Activated T-helper 1 cell treated with anti-CD3 and anti-CD28 coated beads, Interleukin-12 subunit alpha, Interleukin-12 subunit beta, Interleukin-2, Interleukin-4 antibody, amounts not matched to agents 30 ng/mL and 10 ng/mL and 1 ng/mL, durations not matched to agents 14 hours and 24 hours and 36 hours (primary cell): ENCODE measurements at regions not wholly inside any gene's neighbourhood (a gene's known extent, or its start where the extent isn't known, plus 50 kb on each side); places are given as distances from the start of the nearest gene placed in this dataset.
"Not testable (repeated sequence)": the region's sequence is repeated elsewhere in the genome, so short reads cannot be mapped to it uniquely, and the experiment has no call there.

Experiments used
- DNase-seq: peaks from one replicate; pipeline ENCODE4 v3.0.0; 2021; ENCODE audit warnings: low spot score
- H3K27ac Mint-ChIP-seq: one replicate; pipeline ENCODE4 v1.8.0; 2021; ENCODE audit warnings: mild to moderate bottlenecking, mixed read lengths
- H3K27me3 Mint-ChIP-seq: one replicate; pipeline ENCODE4 v1.8.0; 2022; ENCODE audit warnings: mild to moderate bottlenecking, moderate library complexity, mixed read lengths; ENCODE audit not compliant: insufficient read depth
- H3K36me3 Mint-ChIP-seq: one replicate; pipeline ENCODE4 v1.8.0; 2021; ENCODE audit warnings: low read depth, mixed read lengths
- H3K4me1 Mint-ChIP-seq: one replicate; pipeline ENCODE4 v1.8.0; 2021; ENCODE audit warnings: low read depth, mixed read lengths
- H3K4me3 Mint-ChIP-seq: one replicate; pipeline ENCODE4 v1.8.0; 2021; ENCODE audit warnings: mild to moderate bottlenecking, moderate library complexity, mixed read lengths
- H3K9me3 Mint-ChIP-seq: one replicate; pipeline ENCODE4 v1.8.0; 2021; ENCODE audit warnings: mixed read lengths
- intact Hi-C: fragments of 100-400 bp; cut with micrococcal nuclease; formaldehyde crosslinking; loops from one replicate; pipeline ENCODE4 v1.15.1; 2024

- H3K27me3 Mint-ChIP-seq, intact Hi-C loops: not testable (repeated sequence)
These were observed 1280.7 kb upstream of the SEL1L start for GRCh38 chr14:82814339-82814738.

DNA sequence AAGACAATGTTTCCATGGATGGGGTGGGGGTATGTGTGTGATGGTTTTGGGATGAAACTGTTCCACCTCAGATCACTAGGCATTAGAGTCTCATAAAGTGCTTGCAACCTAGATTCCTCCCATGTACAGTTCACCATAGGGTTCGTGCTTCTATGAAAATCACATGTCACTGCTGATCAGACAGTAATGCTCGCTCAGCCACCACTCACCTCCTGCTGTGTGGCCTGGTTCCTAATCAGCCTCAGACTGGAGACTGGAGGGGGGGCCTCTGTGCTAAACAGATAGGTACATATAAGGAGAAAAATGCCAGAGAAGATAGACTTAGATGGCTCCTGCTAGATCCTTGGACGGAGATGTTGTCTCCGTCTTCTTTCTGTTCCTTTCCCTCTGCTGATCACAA is 1296.9 kb upstream of the SEL1L start:
- H3K4me1 Mint-ChIP-seq, result no peaks in the 10 kb centered on the region
- no peak overlapping the region for H3K27ac Mint-ChIP-seq
- H3K4me3 Mint-ChIP-seq, result no peak overlapping the region
- DNase-seq, result no peak
- intact Hi-C loops, result no loop called here
- no peaks in the 10 kb centered on the region for H3K36me3 Mint-ChIP-seq
- H3K9me3 Mint-ChIP-seq, result peaks cover 4% of the 10 kb centered on the region
- H3K27me3 Mint-ChIP-seq, result no peaks in the 10 kb centered on the region

More at GRCh38 chr14:82814339-82814738, 1280.7 kb upstream of the SEL1L start:
- not testable (repeated sequence) for H3K4me1 Mint-ChIP-seq, H3K4me3 Mint-ChIP-seq, H3K9me3 Mint-ChIP-seq, DNase-seq, H3K36me3 Mint-ChIP-seq, H3K27ac Mint-ChIP-seq

GRCh38 chr14:82836256-82836950 is 1302.8 kb upstream of the SEL1L start:
- no peaks in the 10 kb centered on the region for H3K4me1 Mint-ChIP-seq
- no peaks in the 10 kb centered on the region for H3K36me3 Mint-ChIP-seq
- H3K4me3 Mint-ChIP-seq, result no peak overlapping the region
- H3K27me3 Mint-ChIP-seq, result no peaks in the 10 kb centered on the region
- no peak for DNase-seq
- intact Hi-C loops, result no loop called here
- no peaks in the 10 kb centered on the region for H3K9me3 Mint-ChIP-seq
- no peak overlapping the region for H3K27ac Mint-ChIP-seq

DNA sequence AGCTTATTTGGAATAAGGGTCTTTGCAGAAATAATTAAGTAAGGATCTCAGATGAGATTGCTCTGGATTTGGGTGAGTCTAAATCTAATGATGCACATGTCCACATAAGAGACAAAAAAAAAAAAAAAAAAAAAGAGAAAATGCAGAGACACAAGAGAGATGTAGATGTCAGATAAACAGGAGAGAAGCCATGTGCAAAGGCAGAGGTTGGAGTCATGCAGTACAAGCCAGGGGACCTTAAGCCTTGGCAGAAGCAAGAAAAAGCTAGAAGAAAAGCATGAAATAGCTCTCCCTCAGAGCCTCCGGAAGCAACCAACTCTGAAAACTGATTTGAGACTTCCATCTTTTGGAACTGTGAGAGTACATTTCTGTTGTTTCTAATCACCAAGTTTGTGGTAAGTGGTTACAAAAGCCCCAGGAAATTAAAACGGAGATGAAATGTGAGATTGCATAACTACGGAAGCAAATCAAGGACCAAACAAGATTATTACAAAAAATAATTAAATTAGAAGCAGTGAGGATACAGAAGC is 1304.0 kb upstream of the SEL1L start:
- intact Hi-C loops, result no loop called here
- no peaks in the 10 kb centered on the region for H3K4me1 Mint-ChIP-seq
- H3K27me3 Mint-ChIP-seq, result no peaks in the 10 kb centered on the region
- no peaks in the 10 kb centered on the region for H3K9me3 Mint-ChIP-seq
- no peak for DNase-seq
- no peaks in the 10 kb centered on the region for H3K36me3 Mint-ChIP-seq
- H3K4me3 Mint-ChIP-seq, result no peak overlapping the region
- H3K27ac Mint-ChIP-seq, result no peak overlapping the region

- DNase-seq, result no peak
- Mint-ChIP-seq H3K4me3 (no peak overlapping the region), H3K27ac (no peak overlapping the region), H3K4me1 (no peaks in the 10 kb centered on the region), H3K36me3 (no peaks in the 10 kb centered on the region), H3K27me3 (no peaks in the 10 kb centered on the region), H3K9me3 (peaks cover 10% of the 10 kb centered on the region)
- intact Hi-C loops, result no loop called here
These were observed 1316.9 kb upstream of the SEL1L start for GRCh38 chr14:82850576-82850975.

DNA sequence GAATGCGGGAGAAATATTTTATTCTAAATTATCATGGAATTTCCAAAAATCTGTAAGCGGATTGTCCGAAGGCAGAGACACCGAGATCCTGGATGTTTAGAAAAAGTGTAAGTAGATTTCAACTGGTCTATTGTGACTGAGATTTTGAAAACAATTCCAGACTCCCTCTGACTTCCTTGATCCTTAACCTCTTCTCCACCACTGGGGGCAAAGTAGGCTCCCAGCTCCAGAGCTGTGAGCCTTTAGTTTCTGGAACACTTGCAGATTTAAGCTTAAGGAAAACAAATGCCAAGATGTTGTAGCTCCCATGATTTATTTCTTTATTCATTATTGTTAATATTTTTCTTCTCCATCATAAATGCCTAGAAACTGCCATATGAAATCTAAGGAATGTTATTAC is 1320.5 kb upstream of the SEL1L start:
- no peaks in the 10 kb centered on the region for H3K36me3 Mint-ChIP-seq
- H3K4me3 Mint-ChIP-seq, result no peak overlapping the region
- no peaks in the 10 kb centered on the region for H3K27me3 Mint-ChIP-seq
- H3K4me1 Mint-ChIP-seq, result no peaks in the 10 kb centered on the region
- H3K9me3 Mint-ChIP-seq, result peaks cover 7% of the 10 kb centered on the region
- intact Hi-C loops, result no loop called here
- DNase-seq, result no peak
- no peak overlapping the region for H3K27ac Mint-ChIP-seq

GRCh38 chr14:82854901-82855300 is 1321.2 kb upstream of the SEL1L start:
- Mint-ChIP-seq H3K4me1 (no peaks in the 10 kb centered on the region), H3K9me3 (peaks cover 3% of the 10 kb centered on the region), H3K27me3 (no peaks in the 10 kb centered on the region), H3K27ac (no peak overlapping the region), H3K4me3 (no peak overlapping the region), H3K36me3 (no peaks in the 10 kb centered on the region)
- DNase-seq, result no peak
- intact Hi-C loops, result no loop called here

DNA sequence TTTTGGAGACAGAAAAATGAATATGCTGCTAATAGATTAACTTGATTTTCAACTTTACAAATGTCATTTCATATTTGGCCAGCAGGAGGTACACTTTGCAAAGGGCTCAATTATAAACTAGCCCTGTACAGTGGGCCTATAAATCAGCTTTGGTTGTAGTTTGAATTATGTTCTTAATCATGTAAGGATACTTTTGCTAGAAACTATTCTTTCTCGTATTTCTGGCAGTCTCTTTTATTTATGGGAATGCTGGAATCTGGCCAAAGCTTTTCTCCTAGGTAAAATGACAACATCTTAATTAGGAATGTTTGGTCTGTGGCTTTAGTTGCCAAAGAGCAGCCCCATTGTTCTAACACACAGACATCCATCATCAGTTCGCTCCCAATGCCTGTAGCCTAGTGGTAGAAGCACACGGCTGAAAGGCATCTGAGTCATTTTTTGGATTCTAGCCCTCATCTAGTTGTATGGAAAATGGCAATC is 1322.3 kb upstream of the SEL1L start:
- intact Hi-C loops, result no loop called here
- Mint-ChIP-seq H3K9me3 (no peaks in the 10 kb centered on the region), H3K27me3 (no peaks in the 10 kb centered on the region), H3K36me3 (no peaks in the 10 kb centered on the region), H3K27ac (no peak overlapping the region), H3K4me1 (no peaks in the 10 kb centered on the region), H3K4me3 (no peak overlapping the region)
- no peak for DNase-seq

DNA sequence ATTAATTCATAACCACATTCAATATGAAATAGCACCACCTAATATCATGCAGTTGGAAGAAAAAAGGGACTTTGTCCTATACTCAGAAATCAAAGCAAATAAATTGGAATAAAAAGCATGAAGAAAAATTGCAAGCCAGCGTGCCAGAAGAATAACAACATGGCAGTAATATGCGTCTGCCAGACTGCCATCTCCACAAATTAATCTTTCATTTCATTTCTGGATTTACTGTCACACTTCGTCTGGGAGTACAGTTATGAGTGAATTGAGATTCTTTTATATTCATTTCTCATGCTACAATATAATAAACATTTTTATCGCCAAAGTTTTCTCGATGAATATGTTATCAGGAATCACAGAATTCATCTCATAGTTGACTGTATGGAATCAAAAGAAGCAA is 1327.7 kb upstream of the SEL1L start:
- H3K9me3 Mint-ChIP-seq, result peaks cover 13% of the 10 kb centered on the region
- H3K4me3 Mint-ChIP-seq, result no peak overlapping the region
- no peaks in the 10 kb centered on the region for H3K36me3 Mint-ChIP-seq
- H3K27me3 Mint-ChIP-seq, result no peaks in the 10 kb centered on the region
- H3K27ac Mint-ChIP-seq, result no peak overlapping the region
- no peak for DNase-seq
- intact Hi-C loops, result no loop called here
- H3K4me1 Mint-ChIP-seq, result no peaks in the 10 kb centered on the region

DNA sequence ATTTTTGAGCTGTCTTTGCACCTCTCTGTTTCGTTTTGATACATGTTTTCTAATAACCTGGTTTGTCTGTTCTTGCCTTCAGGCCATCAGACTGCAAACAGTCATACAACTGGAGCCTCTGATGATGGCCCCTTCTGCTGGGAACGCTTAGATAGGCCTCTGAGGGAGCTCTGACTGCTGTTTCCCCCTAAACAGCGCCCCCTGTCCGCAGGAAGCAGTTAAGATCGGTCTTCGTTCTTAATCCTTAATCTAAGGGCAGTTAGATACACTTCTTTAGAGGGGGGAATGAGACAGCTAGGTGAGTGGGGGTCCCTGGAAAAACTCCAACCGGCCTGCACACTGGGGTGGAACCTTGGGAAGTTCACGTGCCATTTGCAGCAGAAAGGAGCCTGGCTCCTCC is 1338.8 kb upstream of the SEL1L start:
- no peaks in the 10 kb centered on the region for H3K27me3 Mint-ChIP-seq
- H3K9me3 Mint-ChIP-seq, result peaks cover 3% of the 10 kb centered on the region
- H3K27ac Mint-ChIP-seq, result no peak overlapping the region
- H3K4me3 Mint-ChIP-seq, result no peak overlapping the region
- DNase-seq, result no peak
- no peaks in the 10 kb centered on the region for H3K36me3 Mint-ChIP-seq
- H3K4me1 Mint-ChIP-seq, result no peaks in the 10 kb centered on the region
- intact Hi-C loops, result no loop called here

DNA sequence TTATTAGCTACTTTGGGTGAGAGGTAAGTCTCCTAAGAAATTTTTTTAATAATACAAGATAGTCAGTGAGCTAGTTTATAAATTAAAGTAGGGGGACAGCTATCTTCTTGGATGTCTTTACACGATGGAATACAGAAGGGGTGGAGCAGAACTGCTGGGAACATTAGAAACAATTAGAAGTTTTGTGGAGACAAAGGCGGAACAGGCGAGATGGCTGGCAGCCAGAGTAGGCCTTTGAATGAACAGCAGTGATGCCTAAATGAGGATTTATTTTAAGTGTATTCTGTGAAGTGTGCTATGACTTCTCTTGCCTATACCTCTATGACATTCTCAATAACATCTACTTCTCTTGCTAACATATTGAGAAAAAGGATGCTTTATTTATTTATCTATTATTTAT is 1345.3 kb upstream of the SEL1L start:
- DNase-seq, result no peak
- H3K27ac Mint-ChIP-seq, result no peak overlapping the region
- peaks cover 13% of the 10 kb centered on the region for H3K9me3 Mint-ChIP-seq
- H3K4me3 Mint-ChIP-seq, result no peak overlapping the region
- H3K27me3 Mint-ChIP-seq, result no peaks in the 10 kb centered on the region
- H3K36me3 Mint-ChIP-seq, result no peaks in the 10 kb centered on the region
- intact Hi-C loops, result no loop called here
- no peaks in the 10 kb centered on the region for H3K4me1 Mint-ChIP-seq

- H3K4me3 Mint-ChIP-seq, result no peak overlapping the region
- peaks cover 21% of the 10 kb centered on the region for H3K9me3 Mint-ChIP-seq
- H3K27ac Mint-ChIP-seq, result no peak overlapping the region
- intact Hi-C loops, result no loop called here
- no peak for DNase-seq
- no peaks in the 10 kb centered on the region for H3K36me3 Mint-ChIP-seq
- H3K27me3 Mint-ChIP-seq, result no peaks in the 10 kb centered on the region
- H3K4me1 Mint-ChIP-seq, result no peaks in the 10 kb centered on the region
These were observed 1346.4 kb upstream of the SEL1L start for GRCh38 chr14:82879949-82880535.

DNA sequence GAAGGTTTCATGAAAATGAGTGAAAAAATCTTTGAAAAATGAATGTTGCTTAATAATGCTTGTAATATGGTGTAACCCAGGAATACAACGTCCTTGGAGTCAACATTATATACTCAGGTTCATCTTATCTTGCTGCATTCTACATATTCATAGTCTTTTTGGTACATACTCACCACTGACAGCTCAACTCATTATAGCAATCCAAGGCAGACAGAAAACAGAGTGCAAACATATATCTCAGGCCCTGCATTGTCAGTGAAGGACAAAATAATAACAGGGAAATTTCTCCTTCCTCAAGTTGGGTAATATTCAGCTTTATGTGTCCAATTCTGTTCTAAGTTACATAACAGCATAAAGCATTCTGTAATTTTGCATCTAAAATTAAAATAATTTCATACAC is 1353.0 kb upstream of the SEL1L start:
- Mint-ChIP-seq H3K4me1 (no peaks in the 10 kb centered on the region), H3K27me3 (no peaks in the 10 kb centered on the region), H3K4me3 (no peak overlapping the region), H3K9me3 (peaks cover 30% of the 10 kb centered on the region), H3K27ac (no peak overlapping the region), H3K36me3 (no peaks in the 10 kb centered on the region)
- intact Hi-C loops, result no loop called here
- DNase-seq, result no peak
